ENCODE measurements at regions not wholly inside any gene's neighbourhood (a gene's known extent, or its start where the extent isn't known, plus 50 kb on each side); places are given as distances from the start of the nearest gene placed in this dataset.

GRCh38 chr16:89038811-89039735 is 54.6 kb upstream of the ACSF3 start:
- TF ChIP-seq CTCF (conservative IDR thresholded peaks at IDR 0.05; ENCODE audit: low read depth in 2 of 2): no peak
- TF ChIP-seq, protein P1, sequence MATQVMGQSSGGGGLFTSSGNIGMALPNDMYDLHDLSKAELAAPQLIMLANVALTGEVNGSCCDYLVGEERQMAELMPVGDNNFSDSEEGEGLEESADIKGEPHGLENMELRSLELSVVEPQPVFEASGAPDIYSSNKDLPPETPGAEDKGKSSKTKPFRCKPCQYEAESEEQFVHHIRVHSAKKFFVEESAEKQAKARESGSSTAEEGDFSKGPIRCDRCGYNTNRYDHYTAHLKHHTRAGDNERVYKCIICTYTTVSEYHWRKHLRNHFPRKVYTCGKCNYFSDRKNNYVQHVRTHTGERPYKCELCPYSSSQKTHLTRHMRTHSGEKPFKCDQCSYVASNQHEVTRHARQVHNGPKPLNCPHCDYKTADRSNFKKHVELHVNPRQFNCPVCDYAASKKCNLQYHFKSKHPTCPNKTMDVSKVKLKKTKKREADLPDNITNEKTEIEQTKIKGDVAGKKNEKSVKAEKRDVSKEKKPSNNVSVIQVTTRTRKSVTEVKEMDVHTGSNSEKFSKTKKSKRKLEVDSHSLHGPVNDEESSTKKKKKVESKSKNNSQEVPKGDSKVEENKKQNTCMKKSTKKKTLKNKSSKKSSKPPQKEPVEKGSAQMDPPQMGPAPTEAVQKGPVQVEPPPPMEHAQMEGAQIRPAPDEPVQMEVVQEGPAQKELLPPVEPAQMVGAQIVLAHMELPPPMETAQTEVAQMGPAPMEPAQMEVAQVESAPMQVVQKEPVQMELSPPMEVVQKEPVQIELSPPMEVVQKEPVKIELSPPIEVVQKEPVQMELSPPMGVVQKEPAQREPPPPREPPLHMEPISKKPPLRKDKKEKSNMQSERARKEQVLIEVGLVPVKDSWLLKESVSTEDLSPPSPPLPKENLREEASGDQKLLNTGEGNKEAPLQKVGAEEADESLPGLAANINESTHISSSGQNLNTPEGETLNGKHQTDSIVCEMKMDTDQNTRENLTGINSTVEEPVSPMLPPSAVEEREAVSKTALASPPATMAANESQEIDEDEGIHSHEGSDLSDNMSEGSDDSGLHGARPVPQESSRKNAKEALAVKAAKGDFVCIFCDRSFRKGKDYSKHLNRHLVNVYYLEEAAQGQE (IDR thresholded peaks at IDR 0.05; ENCODE audit: unreplicated experiment): peak; percentile 14
- TF ChIP-seq EZH2 (IDR thresholded peaks at IDR 0.05; ENCODE audit: low read depth, unreplicated experiment): no peak
- no peak for TF ChIP-seq POLR2AphosphoS5 (IDR thresholded peaks at IDR 0.05; ENCODE audit: low read depth)
- no peak for TF ChIP-seq EZH2phosphoT487 (IDR thresholded peaks at IDR 0.05; ENCODE audit: unreplicated experiment)
- no peak for TF ChIP-seq JUNB (IDR thresholded peaks at IDR 0.05; ENCODE audit: unreplicated experiment)
- TF ChIP-seq ZNF114 (CRISPR knock-in tag; IDR thresholded peaks at IDR 0.05): no peak
- TF ChIP-seq, protein P2, sequence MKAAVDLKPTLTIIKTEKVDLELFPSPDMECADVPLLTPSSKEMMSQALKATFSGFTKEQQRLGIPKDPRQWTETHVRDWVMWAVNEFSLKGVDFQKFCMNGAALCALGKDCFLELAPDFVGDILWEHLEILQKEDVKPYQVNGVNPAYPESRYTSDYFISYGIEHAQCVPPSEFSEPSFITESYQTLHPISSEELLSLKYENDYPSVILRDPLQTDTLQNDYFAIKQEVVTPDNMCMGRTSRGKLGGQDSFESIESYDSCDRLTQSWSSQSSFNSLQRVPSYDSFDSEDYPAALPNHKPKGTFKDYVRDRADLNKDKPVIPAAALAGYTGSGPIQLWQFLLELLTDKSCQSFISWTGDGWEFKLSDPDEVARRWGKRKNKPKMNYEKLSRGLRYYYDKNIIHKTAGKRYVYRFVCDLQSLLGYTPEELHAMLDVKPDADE (IDR thresholded peaks at IDR 0.05): no peak
- no peak for TF ChIP-seq CREB1 (CRISPR knock-in tag; IDR thresholded peaks at IDR 0.05; ENCODE audit: low read depth)

Data from GM23338 (cell line).